ENCODE measurements at regions not wholly inside any gene's neighbourhood (a gene's known extent, or its start where the extent isn't known, plus 50 kb on each side); places are given as distances from the start of the nearest gene placed in this dataset.

- in situ Hi-C loops (cut with MboI; ENCODE audit: low pct_unique_long_range_greater_than_20kb, low sequenced_read_pairs): loop anchor here (25.0 kb wide), 1 partner anchor 131 kb away; no protein-coding TSS in a partner anchor
- DNase-seq: no peak
Measured at GRCh38 chr9:38293022-38293421, 99.5 kb upstream of the ALDH1B1 start.

- in situ Hi-C loops (cut with MboI; ENCODE audit: low pct_unique_long_range_greater_than_20kb, low sequenced_read_pairs): loop anchor here (25.0 kb wide), 1 partner anchor 130 kb away; no protein-coding TSS in a partner anchor
- no peak for DNase-seq
Measured at GRCh38 chr9:38292480-38292879, 100.0 kb upstream of the ALDH1B1 start.

GRCh38 chr9:38289866-38290245 lies 102.6 kb upstream of the ALDH1B1 start:
- in situ Hi-C loops (cut with MboI; ENCODE audit: low pct_unique_long_range_greater_than_20kb, low sequenced_read_pairs): loop anchor here (25.0 kb wide), 1 partner anchor 128 kb away; no protein-coding TSS in a partner anchor
- no peak for DNase-seq

- DNase-seq: no peak
- in situ Hi-C loops (cut with MboI; ENCODE audit: low pct_unique_long_range_greater_than_20kb, low sequenced_read_pairs): loop anchor here (25.0 kb wide), 1 partner anchor 127 kb away; no protein-coding TSS in a partner anchor
Measured at GRCh38 chr9:38289236-38289865, 103.2 kb upstream of the ALDH1B1 start.

- in situ Hi-C loops (cut with MboI; ENCODE audit: low pct_unique_long_range_greater_than_20kb, low sequenced_read_pairs): loop anchor here (25.0 kb wide), 1 partner anchor 126 kb away; no protein-coding TSS in a partner anchor
- no peak for DNase-seq
Measured at GRCh38 chr9:38288502-38288901, 104.0 kb upstream of the ALDH1B1 start.

GRCh38 chr9:38287420-38287985 lies 105.0 kb upstream of the ALDH1B1 start:
- DNase-seq: no peak
- in situ Hi-C loops (cut with MboI; ENCODE audit: low pct_unique_long_range_greater_than_20kb, low sequenced_read_pairs): loop anchor here (25.0 kb wide), 1 partner anchor 125 kb away; no protein-coding TSS in a partner anchor

GRCh38 chr9:38286766-38287165 lies 105.7 kb upstream of the ALDH1B1 start:
- no peak for DNase-seq

GRCh38 chr9:38286357-38286756 lies 106.1 kb upstream of the ALDH1B1 start:
- DNase-seq: no peak
- in situ Hi-C loops (cut with MboI; ENCODE audit: low pct_unique_long_range_greater_than_20kb, low sequenced_read_pairs): loop anchor here (25.0 kb wide), 1 partner anchor 124 kb away; no protein-coding TSS in a partner anchor

More at GRCh38 chr9:38286766-38287165, 105.7 kb upstream of the ALDH1B1 start:
- in situ Hi-C loops (cut with MboI; ENCODE audit: low pct_unique_long_range_greater_than_20kb, low sequenced_read_pairs): loop anchor here (25.0 kb wide), 1 partner anchor 124 kb away; no protein-coding TSS in a partner anchor

GRCh38 chr9:38285236-38285635 lies 107.3 kb upstream of the ALDH1B1 start:
- in situ Hi-C loops (cut with MboI; ENCODE audit: low pct_unique_long_range_greater_than_20kb, low sequenced_read_pairs): loop anchor here (25.0 kb wide), 1 partner anchor 123 kb away; no protein-coding TSS in a partner anchor
- no peak for DNase-seq

- DNase-seq: no peak
- in situ Hi-C loops (cut with MboI; ENCODE audit: low pct_unique_long_range_greater_than_20kb, low sequenced_read_pairs): loop anchor here (25.0 kb wide), 1 partner anchor 122 kb away; no protein-coding TSS in a partner anchor
Measured at GRCh38 chr9:38284588-38285051, 107.9 kb upstream of the ALDH1B1 start.

GRCh38 chr9:38284039-38284575 lies 108.4 kb upstream of the ALDH1B1 start:
- DNase-seq: no peak
- in situ Hi-C loops (cut with MboI; ENCODE audit: low pct_unique_long_range_greater_than_20kb, low sequenced_read_pairs): loop anchor here (25.0 kb wide), 1 partner anchor 122 kb away; no protein-coding TSS in a partner anchor

GRCh38 chr9:38282756-38283155 lies 109.7 kb upstream of the ALDH1B1 start:
- in situ Hi-C loops (cut with MboI; ENCODE audit: low pct_unique_long_range_greater_than_20kb, low sequenced_read_pairs): loop anchor here (25.0 kb wide), 1 partner anchor 120 kb away; no protein-coding TSS in a partner anchor
- no peak for DNase-seq

- DNase-seq: no peak
- in situ Hi-C loops (cut with MboI; ENCODE audit: low pct_unique_long_range_greater_than_20kb, low sequenced_read_pairs): loop anchor here (25.0 kb wide), 1 partner anchor 120 kb away; no protein-coding TSS in a partner anchor
Measured at GRCh38 chr9:38281917-38282316, 110.6 kb upstream of the ALDH1B1 start.

GRCh38 chr9:38281196-38281595 lies 111.3 kb upstream of the ALDH1B1 start:
- no peak for DNase-seq
- in situ Hi-C loops (cut with MboI; ENCODE audit: low pct_unique_long_range_greater_than_20kb, low sequenced_read_pairs): loop anchor here (25.0 kb wide), 1 partner anchor 119 kb away; no protein-coding TSS in a partner anchor

- in situ Hi-C loops (cut with MboI; ENCODE audit: low pct_unique_long_range_greater_than_20kb, low sequenced_read_pairs): loop anchor here (25.0 kb wide), 1 partner anchor 118 kb away; no protein-coding TSS in a partner anchor
- no peak for DNase-seq
Measured at GRCh38 chr9:38280251-38280800, 112.2 kb upstream of the ALDH1B1 start.

GRCh38 chr9:38278931-38279679 lies 113.4 kb upstream of the ALDH1B1 start:
- in situ Hi-C loops (cut with MboI; ENCODE audit: low pct_unique_long_range_greater_than_20kb, low sequenced_read_pairs): loop anchor here (25.0 kb wide), 1 partner anchor 117 kb away; no protein-coding TSS in a partner anchor
- DNase-seq: no peak

- DNase-seq: no peak
- in situ Hi-C loops (cut with MboI; ENCODE audit: low pct_unique_long_range_greater_than_20kb, low sequenced_read_pairs): loop anchor here (25.0 kb wide), 1 partner anchor 116 kb away; no protein-coding TSS in a partner anchor
Measured at GRCh38 chr9:38278457-38278856, 114.0 kb upstream of the ALDH1B1 start.

- no peak for DNase-seq
- in situ Hi-C loops (cut with MboI; ENCODE audit: low pct_unique_long_range_greater_than_20kb, low sequenced_read_pairs): loop anchor here (25.0 kb wide), 1 partner anchor 115 kb away; no protein-coding TSS in a partner anchor
Measured at GRCh38 chr9:38277601-38278200, 114.8 kb upstream of the ALDH1B1 start.
